ENCODE measurements at regions not wholly inside any gene's neighbourhood (a gene's known extent, or its start where the extent isn't known, plus 50 kb on each side); places are given as distances from the start of the nearest gene placed in this dataset.
"Not testable (repeated sequence)": the region's sequence is repeated elsewhere in the genome, so short reads cannot be mapped to it uniquely, and the experiment has no call there.

GRCh38 chr1:245023222-245023621, 131.6 kb upstream of the KIF26B start:
- DNase-seq, result no peak

GRCh38 chr1:245019910-245020486, 134.8 kb upstream of the KIF26B start:
- no peak for DNase-seq

GRCh38 chr1:245016700-245017099, 138.1 kb upstream of the KIF26B start:
- DNase-seq, result no peak

GRCh38 chr1:245015031-245015430, 139.8 kb upstream of the KIF26B start:
- DNase-seq, result no peak

GRCh38 chr1:245014247-245015029, 140.3 kb upstream of the KIF26B start:
- DNase-seq, result no peak

GRCh38 chr1:245010018-245010614, 144.7 kb upstream of the KIF26B start:
- no peak for DNase-seq

GRCh38 chr1:245008761-245009160, 144.4 kb upstream of the HNRNPU start:
- DNase-seq, result no peak

- no peak for DNase-seq
These were observed 143.5 kb upstream of the HNRNPU start for GRCh38 chr1:245007852-245008251.

- DNase-seq, result no peak
These were observed 138.9 kb upstream of the HNRNPU start for GRCh38 chr1:245003246-245003645.

- DNase-seq, result no peak
These were observed 136.9 kb upstream of the HNRNPU start for GRCh38 chr1:245001252-245001651.

GRCh38 chr1:245000872-245001188, 136.5 kb upstream of the HNRNPU start:
- no peak for DNase-seq

- not testable (repeated sequence) for DNase-seq
These were observed 135.3 kb upstream of the HNRNPU start for GRCh38 chr1:244999644-245000043.

GRCh38 chr1:244998717-244999346, 134.5 kb upstream of the HNRNPU start:
- DNase-seq, result no peak

GRCh38 chr1:244995602-244996400, 131.5 kb upstream of the HNRNPU start:
- no peak for DNase-seq

GRCh38 chr1:244992833-244993232, 128.5 kb upstream of the HNRNPU start:
- DNase-seq, result no peak

- DNase-seq, result no peak
These were observed 125.5 kb upstream of the HNRNPU start for GRCh38 chr1:244989813-244990212.

GRCh38 chr1:244988521-244988920, 124.2 kb upstream of the HNRNPU start:
- no peak for DNase-seq

- DNase-seq, result no peak
These were observed 116.3 kb upstream of the HNRNPU start for GRCh38 chr1:244980605-244981004.

- DNase-seq, result no peak
These were observed 110.2 kb upstream of the HNRNPU start for GRCh38 chr1:244974550-244974949.

GRCh38 chr1:244974106-244974505, 109.8 kb upstream of the HNRNPU start:
- DNase-seq, result no peak

GRCh38 chr1:244971552-244972216, 107.3 kb upstream of the HNRNPU start:
- DNase-seq, result no peak

GRCh38 chr1:244970744-244971551, 106.6 kb upstream of the HNRNPU start:
- peak; percentile 92 to 94 for DNase-seq
